Vagina (tissue), 2 donors: ENCODE measurements at regions not wholly inside any gene's neighbourhood (a gene's known extent, or its start where the extent isn't known, plus 50 kb on each side); places are given as distances from the start of the nearest gene placed in this dataset.

Source experiments
- CTCF ChIP-seq, 3 experiments: fragments of 450-650 bp in 2 of 3; fragments of 200-600 bp in 1 of 3; sonication (generic) in 1 of 3; IDR thresholded peaks; one replicate each; pipeline ENCODE4 v1.5.1; 2017 to 2019; ENCODE audit warnings: antibody characterized with exemption in 3 of 3, mild to moderate bottlenecking in 2 of 3, moderate library complexity in 2 of 3
- POLR2A ChIP-seq, 2 donors: fragments of 450-650 bp; IDR thresholded peaks; one replicate each; pipeline ENCODE4 v1.6.1; 2017; ENCODE audit warnings: antibody characterized with exemption in 2 of 2, mild to moderate bottlenecking in 2 of 2, moderate library complexity in 2 of 2
- POLR2AphosphoS5 ChIP-seq, 2 donors: sonication (generic); formaldehyde crosslinking; IDR thresholded peaks; one replicate each; pipeline ENCODE4 v1.9.0; 2017; ENCODE audit warnings: antibody characterized with exemption in 2 of 2, mild to moderate bottlenecking in 2 of 2, low read depth in 1 of 2; ENCODE audit not compliant: insufficient read depth in 1 of 2

DNA sequence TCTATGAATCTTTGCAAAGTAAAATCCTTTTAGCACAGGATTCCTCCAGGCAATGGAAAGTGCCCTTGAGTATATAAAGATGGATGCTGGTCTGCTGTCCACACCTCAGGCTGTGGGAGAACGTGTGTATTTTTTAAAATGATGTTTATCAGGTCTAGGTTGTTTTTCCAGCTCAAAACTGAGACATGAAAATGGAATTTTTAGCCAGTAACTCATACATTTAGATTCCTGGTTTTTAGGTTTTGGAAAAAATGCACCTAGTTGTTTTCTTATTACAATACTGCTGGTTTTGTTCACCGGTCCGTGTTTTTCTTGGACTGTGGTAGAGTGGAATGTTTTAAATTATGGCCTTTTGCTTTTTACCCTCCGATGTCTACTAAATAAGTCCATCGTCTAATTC is 554.7 kb downstream of the SOX6 start:
- TF ChIP-seq CTCF (IDR thresholded peaks at IDR 0.05) = no peak
- TF ChIP-seq POLR2A (IDR thresholded peaks at IDR 0.05) = no peak
- TF ChIP-seq POLR2AphosphoS5 (IDR thresholded peaks at IDR 0.05; ENCODE audit: insufficient read depth in 1 of 2, low read depth in 1 of 2) = no peak
